ENCODE measurements at regions not wholly inside any gene's neighbourhood (a gene's known extent, or its start where the extent isn't known, plus 50 kb on each side); places are given as distances from the start of the nearest gene placed in this dataset.

DNA sequence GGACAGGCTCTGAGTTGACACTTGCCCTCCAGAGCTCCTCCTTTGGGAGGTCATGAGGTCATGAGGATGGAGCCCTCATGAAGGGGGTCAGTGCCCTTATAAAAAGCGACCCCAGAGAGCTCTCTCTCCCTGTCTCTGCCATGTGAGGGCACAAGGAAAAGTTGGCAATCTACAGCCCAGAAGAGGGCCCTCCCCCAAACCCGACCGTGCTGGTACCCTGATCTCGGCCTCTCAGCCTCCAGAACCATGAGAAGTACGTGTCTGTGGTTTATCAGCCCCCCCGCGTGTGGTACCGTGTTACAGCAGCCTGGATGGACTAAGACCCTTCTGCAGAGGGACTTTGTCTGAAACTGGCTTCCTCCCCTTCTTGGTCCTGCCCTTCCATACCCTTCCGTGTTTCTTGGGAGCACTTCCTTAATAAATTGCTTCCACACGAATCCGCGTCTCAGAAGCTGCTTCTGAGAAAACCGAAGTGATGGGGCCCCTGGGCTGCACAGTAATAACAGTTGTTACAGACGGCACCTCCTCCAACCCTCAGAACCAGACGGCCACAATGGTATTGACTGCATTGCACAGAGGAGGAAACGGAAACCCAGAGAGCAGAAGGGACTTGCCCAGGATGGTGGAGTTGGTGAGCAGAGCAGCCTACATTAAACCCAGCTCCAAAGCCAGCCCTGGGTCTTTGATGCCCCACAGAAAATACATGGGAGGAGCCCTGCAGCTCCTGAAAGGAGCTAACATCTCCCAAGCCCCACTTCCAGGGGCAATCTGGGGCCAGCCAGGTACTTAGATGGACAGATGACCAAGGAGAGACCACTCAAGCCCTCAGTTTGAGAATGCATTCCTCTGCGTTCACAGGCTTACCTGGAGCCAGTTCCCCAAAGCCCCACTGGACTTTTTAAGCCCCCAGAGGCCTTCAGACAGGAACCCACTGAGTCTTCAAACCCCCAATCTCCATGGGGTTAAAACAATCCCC lies 242.7 kb downstream of the BCOR start:
- ChIA-PET CTCF (no interaction called here), POLR2A (no interaction called here)
- TF ChIP-seq, protein P1, sequence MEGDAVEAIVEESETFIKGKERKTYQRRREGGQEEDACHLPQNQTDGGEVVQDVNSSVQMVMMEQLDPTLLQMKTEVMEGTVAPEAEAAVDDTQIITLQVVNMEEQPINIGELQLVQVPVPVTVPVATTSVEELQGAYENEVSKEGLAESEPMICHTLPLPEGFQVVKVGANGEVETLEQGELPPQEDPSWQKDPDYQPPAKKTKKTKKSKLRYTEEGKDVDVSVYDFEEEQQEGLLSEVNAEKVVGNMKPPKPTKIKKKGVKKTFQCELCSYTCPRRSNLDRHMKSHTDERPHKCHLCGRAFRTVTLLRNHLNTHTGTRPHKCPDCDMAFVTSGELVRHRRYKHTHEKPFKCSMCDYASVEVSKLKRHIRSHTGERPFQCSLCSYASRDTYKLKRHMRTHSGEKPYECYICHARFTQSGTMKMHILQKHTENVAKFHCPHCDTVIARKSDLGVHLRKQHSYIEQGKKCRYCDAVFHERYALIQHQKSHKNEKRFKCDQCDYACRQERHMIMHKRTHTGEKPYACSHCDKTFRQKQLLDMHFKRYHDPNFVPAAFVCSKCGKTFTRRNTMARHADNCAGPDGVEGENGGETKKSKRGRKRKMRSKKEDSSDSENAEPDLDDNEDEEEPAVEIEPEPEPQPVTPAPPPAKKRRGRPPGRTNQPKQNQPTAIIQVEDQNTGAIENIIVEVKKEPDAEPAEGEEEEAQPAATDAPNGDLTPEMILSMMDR (IDR thresholded peaks at IDR 0.05; ENCODE audit: insufficient read depth, low read length, missing control alignments) = no peak
- DNase-seq (ENCODE audit: low read depth, low spot score) = no peak
- H3K4me3 ChIP-seq (ENCODE audit: low read depth, low read length) = no peak overlapping the region

DNA sequence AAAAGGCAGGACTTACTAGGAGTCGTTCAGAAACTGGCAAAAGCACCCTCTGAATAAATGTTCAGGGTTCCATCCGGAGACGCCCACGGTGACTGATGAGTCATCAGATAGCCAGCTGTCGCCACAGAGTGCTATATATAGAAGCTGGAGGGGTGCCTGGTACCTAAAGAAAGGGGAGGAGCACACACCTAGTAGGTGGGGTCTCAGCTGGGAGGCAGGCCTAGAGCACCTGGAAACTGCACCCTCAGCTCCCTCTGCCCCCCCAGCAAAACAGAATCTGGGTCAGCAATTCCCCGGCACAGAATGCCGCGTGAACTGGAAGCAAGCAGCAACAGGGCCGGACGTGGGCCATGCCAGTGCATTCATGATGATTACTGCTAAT lies 242.0 kb downstream of the BCOR start:
- DNase-seq (ENCODE audit: low read depth, low spot score) = no peak
- POLR2A ChIA-PET = no interaction called here
- TF ChIP-seq, protein P1 (IDR thresholded peaks at IDR 0.05; ENCODE audit: insufficient read depth, low read length, missing control alignments) = no peak
- CTCF ChIA-PET = no interaction called here
- H3K4me3 ChIP-seq (ENCODE audit: low read depth, low read length) = no peak overlapping the region

DNA sequence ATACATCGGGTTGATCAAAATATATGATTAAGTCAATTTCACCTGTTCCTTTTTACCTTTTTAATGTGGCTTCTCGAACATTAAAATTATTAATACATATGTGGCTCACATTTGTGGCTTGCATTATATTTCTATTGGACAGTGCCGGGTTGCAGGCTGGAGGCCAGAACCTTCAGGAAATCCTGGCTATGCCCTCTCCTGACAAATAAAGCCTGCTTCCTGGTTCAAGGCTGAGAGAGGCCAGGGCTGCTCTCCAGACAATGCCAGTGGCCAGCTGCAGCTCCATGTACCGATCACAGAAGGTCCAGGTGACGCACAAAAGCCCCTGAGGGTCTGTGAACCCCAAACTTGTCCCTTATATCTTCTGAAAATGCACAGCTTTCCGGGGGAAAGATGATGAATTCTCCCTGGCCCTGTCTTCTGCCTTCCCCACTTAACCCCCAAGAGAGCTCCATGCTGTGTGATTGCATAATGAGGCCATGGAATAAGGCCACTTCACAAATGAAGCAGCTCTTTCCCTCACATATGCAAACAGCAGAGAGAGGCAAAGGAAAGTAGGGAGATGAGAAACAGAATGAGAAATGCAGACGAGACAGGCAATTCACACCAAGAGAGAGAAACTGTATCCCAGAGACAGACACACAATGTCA lies 241.2 kb downstream of the BCOR start:
- DNase-seq (ENCODE audit: low read depth, low spot score) = no peak
- CTCF ChIA-PET = no interaction called here
- TF ChIP-seq, protein P1 (IDR thresholded peaks at IDR 0.05; ENCODE audit: insufficient read depth, low read length, missing control alignments) = no peak
- no peak overlapping the region for H3K4me3 ChIP-seq (ENCODE audit: low read depth, low read length)
- POLR2A ChIA-PET = no interaction called here

GRCh38 chrX:39857780-39858179 lies 240.0 kb downstream of the BCOR start:
- ChIA-PET POLR2A (no interaction called here), CTCF (no interaction called here)
- H3K4me3 ChIP-seq (ENCODE audit: low read depth, low read length) = no peak overlapping the region
- TF ChIP-seq, protein P1 (IDR thresholded peaks at IDR 0.05; ENCODE audit: insufficient read depth, low read length, missing control alignments) = no peak
- DNase-seq (ENCODE audit: low read depth, low spot score) = no peak

GRCh38 chrX:39859991-39860861 lies 237.5 kb downstream of the BCOR start:
- POLR2A ChIA-PET = interaction anchor here (0.7 kb wide), 1 partner anchor 297 kb away, joined by 3 read pairs; no protein-coding TSS in a partner anchor
- DNase-seq (ENCODE audit: low read depth, low spot score) = no peak
- no peak overlapping the region for H3K4me3 ChIP-seq (ENCODE audit: low read depth, low read length)
- TF ChIP-seq, protein P1 (IDR thresholded peaks at IDR 0.05; ENCODE audit: insufficient read depth, low read length, missing control alignments) = no peak
- CTCF ChIA-PET = no interaction called here
